HL-60 (cell line): ENCODE measurements at regions not wholly inside any gene's neighbourhood (a gene's known extent, or its start where the extent isn't known, plus 50 kb on each side); places are given as distances from the start of the nearest gene placed in this dataset.

Experiments used
- DNase-seq, 2 experiments: peaks; one replicate each; pipeline ENCODE4 v3.0.0-alpha.2; 2010 to 2020; ENCODE audit warnings: low read depth in 1 of 2, low spot score in 1 of 2
- H3K27ac ChIP-seq: fragments of 250-450 bp; sonication (Bioruptor Pico); replicated peaks from 2 replicates; pipeline ENCODE4 v1.5.1; 2020; ENCODE audit warnings: mild to moderate bottlenecking, moderate library complexity
- H3K27me3 ChIP-seq: fragments of 250-450 bp; sonication (Bioruptor Pico); 2 replicates; pipeline ENCODE4 v1.5.1; 2021; ENCODE audit warnings: mild to moderate bottlenecking, moderate library complexity; ENCODE audit not compliant: insufficient read depth, poor library complexity, severe bottlenecking
- H3K4me3 ChIP-seq: replicated peaks from 2 replicates; pipeline ENCODE4 v1.5.1; 2011; ENCODE audit warnings: mild to moderate bottlenecking, control low read depth, low read length; ENCODE audit not compliant: insufficient read depth
- GABPA ChIP-seq: IDR thresholded peaks from 2 replicates; pipeline ENCODE4 v1.6.1; 2012; ENCODE audit warnings: low read depth
- POLR2AphosphoS5 ChIP-seq: IDR thresholded peaks from 2 replicates; pipeline ENCODE4 v1.6.1; 2012; ENCODE audit warnings: low read depth
- SPI1 ChIP-seq: IDR thresholded peaks from 2 replicates; pipeline ENCODE4 v1.6.1; 2012; ENCODE audit warnings: low read depth, mild to moderate bottlenecking, borderline replicate concordance
- TF ChIP-seq, protein P1 (sequence below): IDR thresholded peaks from 2 replicates; pipeline ENCODE4 v1.6.1; 2012; ENCODE audit warnings: low read depth; ENCODE audit not compliant: insufficient replicate concordance
- TF ChIP-seq, protein P2 (sequence below): IDR thresholded peaks from one replicate; pipeline ENCODE4 v1.5.1; 2011; ENCODE audit warnings: low read length, control low read depth, inconsistent platforms; ENCODE audit not compliant: insufficient read depth

DNA sequence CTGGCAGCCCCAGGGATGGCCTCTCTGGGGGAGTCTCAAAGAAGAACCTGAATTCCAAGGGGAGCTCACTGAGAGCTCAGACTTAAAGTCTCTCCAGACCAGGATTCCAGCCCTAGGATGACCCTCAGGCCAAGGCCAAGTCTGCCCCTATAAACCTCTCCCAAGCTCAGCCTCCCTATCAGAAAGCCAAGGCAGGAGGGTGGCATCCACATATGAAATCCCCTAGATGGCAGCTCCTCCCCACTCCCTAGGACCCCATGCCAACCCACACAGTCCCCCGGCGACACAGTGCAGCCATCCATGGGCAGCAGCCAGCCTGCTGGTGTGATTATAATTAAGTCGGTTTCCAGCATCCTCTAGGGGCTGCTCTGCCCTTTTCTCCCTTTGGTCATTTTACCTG is 269.9 kb downstream of the CDK5RAP2 start:
- H3K4me3 ChIP-seq, result no peak overlapping the region
- no peak for TF ChIP-seq GABPA
- TF ChIP-seq, protein P1, sequence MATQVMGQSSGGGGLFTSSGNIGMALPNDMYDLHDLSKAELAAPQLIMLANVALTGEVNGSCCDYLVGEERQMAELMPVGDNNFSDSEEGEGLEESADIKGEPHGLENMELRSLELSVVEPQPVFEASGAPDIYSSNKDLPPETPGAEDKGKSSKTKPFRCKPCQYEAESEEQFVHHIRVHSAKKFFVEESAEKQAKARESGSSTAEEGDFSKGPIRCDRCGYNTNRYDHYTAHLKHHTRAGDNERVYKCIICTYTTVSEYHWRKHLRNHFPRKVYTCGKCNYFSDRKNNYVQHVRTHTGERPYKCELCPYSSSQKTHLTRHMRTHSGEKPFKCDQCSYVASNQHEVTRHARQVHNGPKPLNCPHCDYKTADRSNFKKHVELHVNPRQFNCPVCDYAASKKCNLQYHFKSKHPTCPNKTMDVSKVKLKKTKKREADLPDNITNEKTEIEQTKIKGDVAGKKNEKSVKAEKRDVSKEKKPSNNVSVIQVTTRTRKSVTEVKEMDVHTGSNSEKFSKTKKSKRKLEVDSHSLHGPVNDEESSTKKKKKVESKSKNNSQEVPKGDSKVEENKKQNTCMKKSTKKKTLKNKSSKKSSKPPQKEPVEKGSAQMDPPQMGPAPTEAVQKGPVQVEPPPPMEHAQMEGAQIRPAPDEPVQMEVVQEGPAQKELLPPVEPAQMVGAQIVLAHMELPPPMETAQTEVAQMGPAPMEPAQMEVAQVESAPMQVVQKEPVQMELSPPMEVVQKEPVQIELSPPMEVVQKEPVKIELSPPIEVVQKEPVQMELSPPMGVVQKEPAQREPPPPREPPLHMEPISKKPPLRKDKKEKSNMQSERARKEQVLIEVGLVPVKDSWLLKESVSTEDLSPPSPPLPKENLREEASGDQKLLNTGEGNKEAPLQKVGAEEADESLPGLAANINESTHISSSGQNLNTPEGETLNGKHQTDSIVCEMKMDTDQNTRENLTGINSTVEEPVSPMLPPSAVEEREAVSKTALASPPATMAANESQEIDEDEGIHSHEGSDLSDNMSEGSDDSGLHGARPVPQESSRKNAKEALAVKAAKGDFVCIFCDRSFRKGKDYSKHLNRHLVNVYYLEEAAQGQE, result no peak
- no peak for TF ChIP-seq SPI1
- TF ChIP-seq, protein P2, sequence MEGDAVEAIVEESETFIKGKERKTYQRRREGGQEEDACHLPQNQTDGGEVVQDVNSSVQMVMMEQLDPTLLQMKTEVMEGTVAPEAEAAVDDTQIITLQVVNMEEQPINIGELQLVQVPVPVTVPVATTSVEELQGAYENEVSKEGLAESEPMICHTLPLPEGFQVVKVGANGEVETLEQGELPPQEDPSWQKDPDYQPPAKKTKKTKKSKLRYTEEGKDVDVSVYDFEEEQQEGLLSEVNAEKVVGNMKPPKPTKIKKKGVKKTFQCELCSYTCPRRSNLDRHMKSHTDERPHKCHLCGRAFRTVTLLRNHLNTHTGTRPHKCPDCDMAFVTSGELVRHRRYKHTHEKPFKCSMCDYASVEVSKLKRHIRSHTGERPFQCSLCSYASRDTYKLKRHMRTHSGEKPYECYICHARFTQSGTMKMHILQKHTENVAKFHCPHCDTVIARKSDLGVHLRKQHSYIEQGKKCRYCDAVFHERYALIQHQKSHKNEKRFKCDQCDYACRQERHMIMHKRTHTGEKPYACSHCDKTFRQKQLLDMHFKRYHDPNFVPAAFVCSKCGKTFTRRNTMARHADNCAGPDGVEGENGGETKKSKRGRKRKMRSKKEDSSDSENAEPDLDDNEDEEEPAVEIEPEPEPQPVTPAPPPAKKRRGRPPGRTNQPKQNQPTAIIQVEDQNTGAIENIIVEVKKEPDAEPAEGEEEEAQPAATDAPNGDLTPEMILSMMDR, result no peak
- no peak for TF ChIP-seq POLR2AphosphoS5
- no peak overlapping the region for H3K27ac ChIP-seq
- no peaks in the 10 kb centered on the region for H3K27me3 ChIP-seq
- no peak for DNase-seq

DNA sequence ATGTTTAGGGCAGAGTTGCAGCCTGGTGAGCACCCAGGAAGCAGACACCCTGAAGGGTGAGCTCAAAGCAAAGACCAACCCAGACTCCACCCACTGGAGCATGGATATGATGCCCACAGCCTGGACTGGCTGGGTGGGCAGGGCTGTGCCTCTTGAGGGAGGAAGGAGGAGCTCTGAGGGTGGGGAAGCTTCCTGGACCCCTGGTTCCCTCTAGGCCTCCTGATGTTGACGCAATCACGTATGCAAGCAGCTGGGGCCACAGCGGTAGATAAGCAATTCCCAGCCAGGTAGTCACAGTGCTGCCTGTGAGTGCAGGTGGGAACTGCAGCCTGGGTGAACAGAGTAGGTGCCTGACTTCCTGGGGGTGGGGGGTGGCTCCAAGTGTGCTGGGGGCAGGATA is 271.5 kb downstream of the CDK5RAP2 start:
- DNase-seq, result no peak
- Histone ChIP-seq H3K4me3 (no peak overlapping the region), H3K27me3 (no peaks in the 10 kb centered on the region), H3K27ac (no peak overlapping the region)
- no peak for TF ChIP-seq GABPA
- TF ChIP-seq, protein P2, result no peak
- TF ChIP-seq, protein P1, result no peak

DNA sequence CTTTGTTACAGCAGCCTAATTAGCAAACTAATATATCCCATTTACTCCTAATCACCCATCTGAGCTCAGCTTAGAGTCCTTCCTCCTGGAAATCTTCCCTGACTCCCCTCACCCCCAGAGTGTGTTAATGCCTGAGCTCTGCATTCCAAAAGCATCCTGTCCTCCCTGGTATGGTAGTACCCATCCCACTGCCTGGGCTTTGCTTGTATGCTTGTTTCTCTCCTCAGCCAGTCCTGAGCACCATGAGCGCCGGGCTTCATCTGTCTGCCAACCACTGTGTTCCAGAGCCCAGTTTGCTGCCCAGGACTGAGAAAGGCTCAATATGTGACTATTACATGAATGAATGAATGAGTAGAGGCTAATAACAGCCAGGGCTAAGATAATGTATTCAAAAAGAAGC is 272.4 kb downstream of the CDK5RAP2 start:
- Histone ChIP-seq H3K4me3 (no peak overlapping the region), H3K27me3 (no peaks in the 10 kb centered on the region), H3K27ac (no peak overlapping the region)
- TF ChIP-seq, protein P1, result no peak
- TF ChIP-seq POLR2AphosphoS5 (no peak), GABPA (no peak), SPI1 (no peak)
- TF ChIP-seq, protein P2, result no peak
- no peak for DNase-seq
